Right lobe of liver (tissue), 6 donors: ENCODE measurements at regions not wholly inside any gene's neighbourhood (a gene's known extent, or its start where the extent isn't known, plus 50 kb on each side); places are given as distances from the start of the nearest gene placed in this dataset.

Source experiments
- ATAC-seq, 4 donors: fragments of 200-7000 bp; cut with Tn5 transposase; one replicate each; pipeline ENCODE4 v1.9.1; 2020; ENCODE audit warnings: mild to moderate bottlenecking in 4 of 4, moderate library complexity in 4 of 4
- DNase-seq, 3 donors: peaks; one replicate each; pipeline ENCODE4 v3.0.0-alpha.2; 2020
- H3K27ac ChIP-seq, 3 donors: fragments of 200-600 bp; one replicate each; pipeline ENCODE4 v1.8.0; 2022
- H3K27me3 ChIP-seq, 2 donors: fragments of 200-600 bp; one replicate each; pipeline ENCODE4 v1.8.0; 2022
- H3K36me3 ChIP-seq, 4 donors: fragments of 200-600 bp; sonication (generic) in 1 of 4; one replicate each; pipeline versions ENCODE4 v1.5.1 to v1.8.0; 2017 to 2022; ENCODE audit warnings: control low read depth in 1 of 4
- H3K4me1 ChIP-seq, 4 donors: fragments of 200-600 bp; sonication (generic) in 1 of 4; one replicate each; pipeline versions ENCODE4 v1.5.1 to v1.8.0; 2017 to 2022; ENCODE audit warnings: control low read depth in 1 of 4
- H3K4me3 ChIP-seq, 3 donors: fragments of 200-600 bp; one replicate each; pipeline ENCODE4 v1.8.0; 2022
- H3K9me3 ChIP-seq, 4 donors: fragments of 200-600 bp; sonication (generic) in 1 of 4; one replicate each; pipeline versions ENCODE4 v1.5.1 to v1.8.0; 2017 to 2022; ENCODE audit warnings: control low read depth in 1 of 4
- CTCF ChIP-seq, 4 donors: fragments of 200-600 bp in 3 of 4; fragments of 450-650 bp in 1 of 4; IDR thresholded peaks; one replicate each; pipeline versions ENCODE4 v1.5.1 to v1.8.0; 2016 to 2022; ENCODE audit warnings: antibody characterized with exemption in 4 of 4, mild to moderate bottlenecking in 2 of 4
- POLR2A ChIP-seq: fragments of 450-650 bp; IDR thresholded peaks from one replicate; pipeline ENCODE4 v1.6.1; 2017; ENCODE audit warnings: antibody characterized with exemption, mild to moderate bottlenecking
- WGBS: methylation state at CpG from one replicate; pipeline ENCODE4 v1.1.6; 2018; ENCODE audit warnings: low coverage, low lambda C conversion rate; ENCODE audit not compliant: insufficient coverage; ENCODE audit errors: missing lambda C conversion rate; 5-methylcytosine and 5-hydroxymethylcytosine counted together
- intact Hi-C, 2 donors: fragments of 100-400 bp; cut with DNase I; formaldehyde crosslinking; loops; one replicate each; pipeline versions ENCODE4 v1.11.2 to v1.14.1; 2022
- donor health status: DM: no; HTN: yes; CAD: no.
- donor health status: DM: no; HTN: no; CAD: no.
- donor health status: DM: no; HTN: no; CAD: no.
- donor health status: DM: no; HTN: yes; CAD: no.
- donor health status: DM: no; HTN: yes; CAD: no.

GRCh38 chr1:113014508-113014907 lies 58.5 kb upstream of the LRIG2 start:
- Histone ChIP-seq H3K4me3 (no peak overlapping the region), H3K36me3 (no peaks in the 10 kb centered on the region), H3K27me3 (no peaks in the 10 kb centered on the region), H3K4me1 (peaks cover 0 to 17% (median 8%) of the 10 kb centered on the region in 4 donors), H3K9me3 (no peaks in the 10 kb centered on the region), H3K27ac (peak overlapping the region in 1 of 3 donors; percentile 17)
- TF ChIP-seq POLR2A (no peak), CTCF (IDR thresholded peaks at IDR 0.05) (no peak)
- intact Hi-C loops = no loop called here
- no peak for ATAC-seq
- DNase-seq = no peak
- WGBS = 100% methylated on average over 4 of the region's 4 CpGs

GRCh38 chr1:113018911-113019310 lies 54.1 kb upstream of the LRIG2 start:
- H3K9me3 ChIP-seq = no peaks in the 10 kb centered on the region
- no peak for ATAC-seq
- no peak overlapping the region for H3K27ac ChIP-seq

GRCh38 chr1:113021430-113022085 lies 51.4 kb upstream of the LRIG2 start:
- no peak overlapping the region for H3K4me3 ChIP-seq
- H3K27ac ChIP-seq = peak overlapping the region in 1 of 3 donors; percentile 62
- peaks cover 0 to 18% (median 6%) of the 10 kb centered on the region in 4 donors for H3K4me1 ChIP-seq
- TF ChIP-seq CTCF (IDR thresholded peaks at IDR 0.05) = peak in 2 of 4 donors; percentile 9
- no peak for TF ChIP-seq POLR2A
- no peaks in the 10 kb centered on the region for H3K36me3 ChIP-seq
- H3K27me3 ChIP-seq = no peaks in the 10 kb centered on the region
- intact Hi-C loops = no loop called here
- 39% methylated on average over 7 of the region's 7 CpGs for WGBS
- no peak for DNase-seq
- peak; percentile 72 to 88 (median 82) for ATAC-seq
- no peaks in the 10 kb centered on the region for H3K9me3 ChIP-seq

More at GRCh38 chr1:113018911-113019310, 54.1 kb upstream of the LRIG2 start:
- H3K4me3 ChIP-seq = no peak overlapping the region
- H3K27me3 ChIP-seq = no peaks in the 10 kb centered on the region
- H3K36me3 ChIP-seq = no peaks in the 10 kb centered on the region
- intact Hi-C loops = no loop called here
- TF ChIP-seq POLR2A (no peak), CTCF (IDR thresholded peaks at IDR 0.05) (no peak)
- peaks cover 0 to 21% (median 6%) of the 10 kb centered on the region in 4 donors for H3K4me1 ChIP-seq
- no peak for DNase-seq
- 91% methylated on average over 1 of the region's 1 CpG for WGBS
